Activated T-helper 2 cell treated with anti-CD3 and anti-CD28 coated beads, Interferon-gamma antibody, Interleukin-2, Interleukin-4, amounts not matched to agents 10 μg/mL and 5 μg/mL and 100 μg/mL, durations not matched to agents 14 hours and 24 hours and 36 hours (primary cell): ENCODE measurements at regions not wholly inside any gene's neighbourhood (a gene's known extent, or its start where the extent isn't known, plus 50 kb on each side); places are given as distances from the start of the nearest gene placed in this dataset.

Source experiments
- DNase-seq: peaks from one replicate; pipeline ENCODE4 v3.0.0; 2021; ENCODE audit warnings: low spot score
- H3K27ac Mint-ChIP-seq: one replicate; pipeline ENCODE4 v1.8.0; 2021; ENCODE audit warnings: mixed read lengths
- H3K27me3 Mint-ChIP-seq: one replicate; pipeline ENCODE4 v1.8.0; 2021; ENCODE audit warnings: low read depth, mixed read lengths
- H3K36me3 Mint-ChIP-seq: one replicate; pipeline ENCODE4 v1.8.0; 2021; ENCODE audit warnings: low read depth, mixed read lengths
- H3K4me1 Mint-ChIP-seq: one replicate; pipeline ENCODE4 v1.8.0; 2021; ENCODE audit warnings: low read depth, mixed read lengths
- H3K4me3 Mint-ChIP-seq: one replicate; pipeline ENCODE4 v1.8.0; 2021; ENCODE audit warnings: low read depth, mild to moderate bottlenecking, moderate library complexity, mixed read lengths
- H3K9me3 Mint-ChIP-seq: one replicate; pipeline ENCODE4 v1.8.0; 2021; ENCODE audit warnings: mixed read lengths
- intact Hi-C: fragments of 100-400 bp; cut with micrococcal nuclease; formaldehyde crosslinking; loops from one replicate; pipeline ENCODE4 v1.15.1; 2023

DNA sequence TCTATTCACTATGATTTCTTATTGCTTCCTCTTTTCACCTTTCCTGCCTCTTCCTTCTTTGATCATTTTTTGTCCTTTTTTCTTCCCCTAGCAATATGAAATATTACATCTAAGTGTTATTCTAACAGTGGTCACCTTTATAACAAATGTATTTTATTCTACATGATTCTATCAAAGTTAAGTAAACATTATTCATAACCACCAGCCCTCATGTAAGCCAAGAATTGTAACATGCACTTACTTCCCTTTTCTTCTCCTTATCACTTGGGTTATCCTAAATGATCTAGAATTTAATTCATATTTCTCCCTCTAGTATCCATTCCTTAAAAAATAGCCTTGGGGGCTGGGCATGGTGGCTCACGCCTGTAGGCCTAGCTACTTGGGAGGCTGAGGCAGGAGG, 88.3 kb upstream of the SLC22A23 start:
- intact Hi-C loops, result no loop called here
- Mint-ChIP-seq H3K36me3 (no peaks in the 10 kb centered on the region), H3K27me3 (peaks cover 12% of the 10 kb centered on the region), H3K4me1 (no peaks in the 10 kb centered on the region), H3K9me3 (no peaks in the 10 kb centered on the region), H3K4me3 (no peak overlapping the region), H3K27ac (no peak overlapping the region)
- no peak for DNase-seq

DNA sequence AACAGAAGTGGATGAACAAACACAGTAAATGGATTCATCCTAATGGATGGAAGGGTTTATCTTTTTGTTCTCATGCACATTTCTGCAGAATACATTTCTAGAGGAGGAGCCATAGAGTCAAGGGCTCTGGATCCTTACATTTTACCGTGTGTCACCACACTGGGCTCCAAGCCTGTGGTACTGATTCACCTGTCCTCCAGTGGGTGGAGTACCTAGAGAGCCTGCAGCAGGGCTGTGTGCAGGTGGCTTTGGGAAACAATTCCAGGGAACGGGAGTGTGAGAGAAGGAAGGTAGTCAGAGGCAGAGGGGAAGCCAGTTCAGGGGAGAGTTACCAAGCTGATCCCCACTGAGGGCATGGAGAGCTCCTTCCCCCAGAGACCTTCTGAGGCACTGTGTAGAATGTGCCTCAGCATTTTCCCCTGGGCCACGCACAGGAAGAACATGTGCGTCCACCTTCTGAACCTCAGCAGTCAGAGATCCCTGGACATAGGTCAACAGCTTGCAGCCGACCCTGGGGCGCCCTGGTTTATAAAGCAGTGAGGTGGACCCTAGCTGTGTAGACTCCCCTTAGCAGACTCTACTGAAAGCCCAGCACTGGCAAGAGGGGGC, 85.3 kb upstream of the SLC22A23 start:
- Mint-ChIP-seq H3K27me3 (peaks cover 12% of the 10 kb centered on the region), H3K9me3 (no peaks in the 10 kb centered on the region)

DNA sequence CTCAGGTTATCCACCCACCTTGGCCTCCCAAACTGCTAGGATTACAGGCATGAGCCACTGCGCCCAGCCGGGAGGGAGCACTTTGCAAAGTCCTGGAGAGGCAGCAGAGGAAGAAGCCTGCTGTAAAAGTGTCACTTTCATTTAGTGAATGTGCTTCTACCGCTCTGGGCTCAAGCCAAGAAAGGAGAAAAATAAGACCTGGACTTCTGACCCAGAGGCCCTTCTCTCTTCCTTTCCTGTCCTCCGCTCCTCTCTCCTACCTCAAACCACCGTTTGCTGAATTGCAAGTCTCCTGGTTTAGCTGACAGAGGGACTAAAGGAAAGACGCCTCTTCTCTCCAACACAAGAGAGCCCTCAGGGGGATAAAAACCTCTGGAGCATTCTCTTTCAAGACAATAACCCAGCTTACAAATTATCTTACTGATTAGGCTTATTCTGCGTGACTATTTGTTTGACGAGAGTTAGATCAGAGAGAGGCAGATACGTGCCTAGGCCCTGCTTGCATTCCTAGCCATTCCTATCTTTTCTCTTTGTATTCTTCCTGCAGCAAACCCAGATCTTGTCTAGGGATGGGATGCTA, 84.2 kb upstream of the SLC22A23 start:
- Mint-ChIP-seq H3K4me1 (no peaks in the 10 kb centered on the region), H3K27ac (no peak overlapping the region), H3K9me3 (no peaks in the 10 kb centered on the region), H3K27me3 (peaks cover 12% of the 10 kb centered on the region), H3K36me3 (no peaks in the 10 kb centered on the region), H3K4me3 (no peak overlapping the region)
- intact Hi-C loops, result no loop called here
- DNase-seq, result no peak

More for the DNA sequence above, 85.3 kb upstream of the SLC22A23 start:
- H3K4me3 Mint-ChIP-seq, result no peak overlapping the region
- no peaks in the 10 kb centered on the region for H3K4me1 Mint-ChIP-seq
- intact Hi-C loops, result no loop called here
- no peaks in the 10 kb centered on the region for H3K36me3 Mint-ChIP-seq
- DNase-seq, result no peak
- H3K27ac Mint-ChIP-seq, result no peak overlapping the region

DNA sequence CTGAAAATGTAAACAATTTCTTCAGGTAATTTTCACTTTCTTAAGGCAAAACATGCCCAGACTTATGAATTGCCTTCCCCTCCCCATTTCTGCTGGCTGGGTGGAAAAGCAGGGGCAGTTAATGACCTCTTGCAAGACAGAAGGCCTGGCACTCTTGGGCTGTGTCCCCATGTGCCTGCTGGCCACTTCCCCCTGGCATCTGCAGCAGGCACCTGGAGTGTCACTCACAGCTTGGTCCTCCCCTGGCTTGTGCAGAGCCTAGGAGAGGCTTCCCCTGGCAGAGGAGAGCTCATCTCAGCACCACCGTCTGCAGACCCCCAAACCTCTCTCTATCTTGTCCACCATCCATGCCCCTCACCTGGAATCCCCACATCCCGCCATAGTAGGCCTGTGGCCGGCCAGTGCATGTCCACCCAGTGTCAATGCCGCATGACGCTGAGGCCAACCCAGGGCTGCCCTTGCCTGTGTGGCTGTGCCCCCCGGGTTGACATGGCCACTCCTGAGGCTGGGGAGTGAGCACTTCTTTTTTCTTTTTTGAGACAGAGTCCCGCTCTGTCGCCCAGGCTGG, 83.5 kb upstream of the SLC22A23 start:
- H3K27me3 Mint-ChIP-seq, result peaks cover 10% of the 10 kb centered on the region
- no peaks in the 10 kb centered on the region for H3K9me3 Mint-ChIP-seq
- no peaks in the 10 kb centered on the region for H3K36me3 Mint-ChIP-seq
- intact Hi-C loops, result no loop called here
- H3K4me3 Mint-ChIP-seq, result no peak overlapping the region
- no peak overlapping the region for H3K27ac Mint-ChIP-seq
- no peak for DNase-seq
- H3K4me1 Mint-ChIP-seq, result no peaks in the 10 kb centered on the region

DNA sequence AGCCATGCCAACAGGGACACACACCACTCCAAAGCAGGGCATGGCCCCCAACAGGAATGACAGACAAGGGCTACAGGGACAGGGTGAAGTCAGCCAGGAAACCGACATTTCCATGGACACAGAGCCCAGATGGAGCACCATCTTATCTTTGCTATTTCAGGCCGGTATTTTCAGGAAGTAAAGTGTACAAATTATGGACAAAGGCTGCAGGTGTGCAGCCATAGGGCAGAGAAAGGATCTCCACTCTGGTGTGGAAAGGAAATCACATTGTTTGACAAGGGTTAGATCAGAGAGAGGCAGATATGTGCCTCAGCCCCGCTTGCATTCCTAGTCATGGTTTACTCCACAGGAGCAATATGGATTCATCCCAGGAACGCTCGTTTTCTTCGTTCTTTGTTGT, 81.7 kb upstream of the SLC22A23 start:
- Mint-ChIP-seq H3K36me3 (no peaks in the 10 kb centered on the region), H3K9me3 (no peaks in the 10 kb centered on the region), H3K27me3 (peaks cover 5% of the 10 kb centered on the region), H3K27ac (no peak overlapping the region), H3K4me1 (no peaks in the 10 kb centered on the region), H3K4me3 (no peak overlapping the region)
- DNase-seq, result no peak
- intact Hi-C loops, result no loop called here

DNA sequence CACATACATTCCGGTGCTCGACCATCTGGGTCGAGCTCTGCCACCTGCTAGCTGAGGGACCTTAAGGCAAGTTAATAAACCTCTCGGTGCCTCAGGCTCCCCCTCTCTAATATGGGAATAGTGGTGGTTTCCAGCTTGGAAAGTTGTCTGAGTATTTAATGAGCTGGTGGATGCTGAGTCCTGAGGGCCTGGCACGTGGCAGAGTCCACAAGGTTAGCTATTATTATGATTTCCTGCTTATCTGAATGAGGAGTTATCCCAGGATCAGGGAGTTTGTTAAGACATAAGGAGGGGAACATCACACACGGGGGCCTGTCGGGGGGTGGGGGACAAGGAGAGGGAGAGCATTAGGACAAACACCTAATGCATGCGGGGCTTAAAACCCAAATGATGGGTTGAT, 80.1 kb upstream of the SLC22A23 start:
- H3K27ac Mint-ChIP-seq, result no peak overlapping the region
- H3K27me3 Mint-ChIP-seq, result peaks cover 9% of the 10 kb centered on the region

DNA sequence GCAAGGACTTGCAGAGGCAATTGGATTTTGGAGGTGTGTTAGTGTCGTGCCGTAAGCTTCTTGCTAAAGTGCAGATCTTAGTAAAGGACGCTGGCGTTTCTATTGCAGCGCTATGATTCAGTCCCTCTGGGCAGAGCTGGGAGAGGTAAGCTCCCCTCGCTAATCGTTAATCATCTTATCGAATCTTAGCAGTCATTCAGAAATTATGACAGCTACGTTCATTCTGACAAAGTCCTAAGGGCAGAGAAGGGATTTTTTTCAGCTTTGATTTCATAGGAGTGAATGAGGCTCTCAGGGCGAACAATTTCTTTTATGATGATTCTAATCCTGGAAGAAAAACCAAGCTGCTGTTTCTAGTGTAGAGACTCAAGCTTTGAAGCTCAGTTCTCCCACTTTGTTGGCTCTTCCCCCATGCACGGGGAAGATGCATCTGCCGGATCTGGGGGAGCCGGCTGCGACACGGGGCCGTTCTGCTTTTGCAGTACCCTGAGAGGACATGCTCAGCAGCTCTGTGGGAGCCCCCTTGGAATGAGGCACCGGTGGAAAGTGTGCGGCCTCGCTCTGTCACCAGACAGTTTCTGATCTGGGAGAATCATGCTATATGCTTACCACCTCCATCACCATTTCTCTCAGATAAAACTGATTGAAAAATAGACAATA, 79.1 kb upstream of the SLC22A23 start:
- intact Hi-C loops, result no loop called here
- no peaks in the 10 kb centered on the region for H3K36me3 Mint-ChIP-seq
- no peaks in the 10 kb centered on the region for H3K4me1 Mint-ChIP-seq
- no peaks in the 10 kb centered on the region for H3K9me3 Mint-ChIP-seq
- no peak for DNase-seq
- peaks cover 9% of the 10 kb centered on the region for H3K27me3 Mint-ChIP-seq
- no peak overlapping the region for H3K27ac Mint-ChIP-seq
- H3K4me3 Mint-ChIP-seq, result no peak overlapping the region

More for the DNA sequence above, 80.1 kb upstream of the SLC22A23 start:
- intact Hi-C loops, result no loop called here
- no peaks in the 10 kb centered on the region for H3K36me3 Mint-ChIP-seq
- H3K9me3 Mint-ChIP-seq, result no peaks in the 10 kb centered on the region
- no peaks in the 10 kb centered on the region for H3K4me1 Mint-ChIP-seq
- H3K4me3 Mint-ChIP-seq, result no peak overlapping the region
- no peak for DNase-seq

DNA sequence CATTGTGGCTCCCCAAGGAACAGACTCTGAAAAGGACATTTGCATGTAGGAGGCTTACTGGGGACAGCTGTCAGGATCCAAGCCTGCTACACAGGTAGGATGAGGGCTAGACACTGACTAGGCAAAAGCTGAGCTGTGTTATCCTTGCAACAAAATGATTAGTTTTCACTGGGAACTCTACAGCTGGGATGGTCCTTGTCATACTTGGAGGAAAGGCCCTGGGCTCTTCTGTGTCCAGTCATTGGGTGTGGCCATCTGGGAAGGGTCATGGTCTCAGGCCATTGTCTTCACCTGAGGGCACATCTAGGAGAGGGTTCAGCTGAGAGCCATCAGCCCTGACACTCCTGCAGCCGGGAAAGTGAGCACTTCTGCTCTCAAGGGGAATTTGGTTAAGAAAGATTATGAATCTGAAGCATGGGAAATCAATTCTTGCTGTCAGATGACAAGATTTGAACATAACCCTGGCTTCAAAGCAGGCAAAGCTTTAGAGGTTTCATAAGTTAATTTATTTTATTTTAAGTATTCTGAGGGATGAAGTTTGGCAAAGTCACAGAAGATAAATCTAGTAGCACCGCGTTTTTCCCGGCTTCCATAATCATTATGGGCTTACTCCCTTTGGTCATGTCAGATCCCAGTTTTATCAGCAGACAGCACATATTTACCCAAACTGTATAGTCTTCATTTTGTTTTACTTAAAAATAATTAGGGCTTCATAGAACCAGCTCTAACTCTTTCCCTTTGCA, 78.4 kb upstream of the SLC22A23 start:
- no peaks in the 10 kb centered on the region for H3K36me3 Mint-ChIP-seq
- no peak overlapping the region for H3K27ac Mint-ChIP-seq
- no peak overlapping the region for H3K4me3 Mint-ChIP-seq
- intact Hi-C loops, result no loop called here
- H3K9me3 Mint-ChIP-seq, result no peaks in the 10 kb centered on the region
- peaks cover 9% of the 10 kb centered on the region for H3K27me3 Mint-ChIP-seq
- DNase-seq, result no peak
- H3K4me1 Mint-ChIP-seq, result no peaks in the 10 kb centered on the region

DNA sequence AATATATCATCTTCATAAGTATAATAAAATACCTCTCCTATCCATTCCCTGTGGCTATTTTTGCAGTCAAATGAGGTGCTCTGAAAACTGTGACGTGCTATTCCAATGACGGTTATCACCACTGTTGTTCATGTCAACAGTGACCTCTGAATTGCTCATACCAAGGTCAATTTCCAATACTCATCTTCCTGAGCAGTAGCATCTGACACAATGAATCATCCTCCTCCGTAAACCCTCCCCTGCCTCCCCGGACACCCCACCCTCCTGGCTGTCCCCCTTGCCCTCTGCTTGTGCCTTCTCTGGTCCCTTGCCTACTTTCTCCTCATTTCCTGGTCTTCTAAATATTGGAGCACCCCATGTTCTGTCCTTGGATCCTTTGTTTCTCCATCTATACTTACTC, 77.7 kb upstream of the SLC22A23 start:
- no peak for DNase-seq
- Mint-ChIP-seq H3K4me3 (no peak overlapping the region), H3K36me3 (no peaks in the 10 kb centered on the region), H3K4me1 (no peaks in the 10 kb centered on the region), H3K27me3 (peaks cover 9% of the 10 kb centered on the region), H3K9me3 (no peaks in the 10 kb centered on the region), H3K27ac (no peak overlapping the region)
- intact Hi-C loops, result no loop called here

DNA sequence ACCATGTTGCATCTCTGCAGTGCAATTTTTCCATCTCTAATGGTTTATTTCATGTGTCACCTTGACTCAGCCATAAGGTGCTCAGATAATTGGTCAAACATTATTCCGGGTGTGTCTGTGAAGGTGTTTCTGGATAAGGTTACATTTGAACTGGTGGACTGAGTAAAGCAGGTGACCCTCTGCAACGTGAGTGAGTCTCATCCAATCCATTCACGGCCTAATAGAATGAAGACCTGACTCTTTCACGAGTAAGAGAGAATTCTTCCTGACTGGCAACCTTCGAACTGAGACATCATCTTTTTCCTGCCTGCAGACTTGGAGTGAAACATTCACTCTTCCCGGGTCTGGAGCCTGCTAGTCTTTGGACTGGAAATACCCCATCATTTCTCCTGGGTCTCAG, 77.1 kb upstream of the SLC22A23 start:
- no peaks in the 10 kb centered on the region for H3K4me1 Mint-ChIP-seq
- DNase-seq, result no peak
- H3K27ac Mint-ChIP-seq, result no peak overlapping the region
- peaks cover 9% of the 10 kb centered on the region for H3K27me3 Mint-ChIP-seq
- no peaks in the 10 kb centered on the region for H3K36me3 Mint-ChIP-seq
- H3K9me3 Mint-ChIP-seq, result no peaks in the 10 kb centered on the region
- H3K4me3 Mint-ChIP-seq, result no peak overlapping the region
- intact Hi-C loops, result no loop called here

DNA sequence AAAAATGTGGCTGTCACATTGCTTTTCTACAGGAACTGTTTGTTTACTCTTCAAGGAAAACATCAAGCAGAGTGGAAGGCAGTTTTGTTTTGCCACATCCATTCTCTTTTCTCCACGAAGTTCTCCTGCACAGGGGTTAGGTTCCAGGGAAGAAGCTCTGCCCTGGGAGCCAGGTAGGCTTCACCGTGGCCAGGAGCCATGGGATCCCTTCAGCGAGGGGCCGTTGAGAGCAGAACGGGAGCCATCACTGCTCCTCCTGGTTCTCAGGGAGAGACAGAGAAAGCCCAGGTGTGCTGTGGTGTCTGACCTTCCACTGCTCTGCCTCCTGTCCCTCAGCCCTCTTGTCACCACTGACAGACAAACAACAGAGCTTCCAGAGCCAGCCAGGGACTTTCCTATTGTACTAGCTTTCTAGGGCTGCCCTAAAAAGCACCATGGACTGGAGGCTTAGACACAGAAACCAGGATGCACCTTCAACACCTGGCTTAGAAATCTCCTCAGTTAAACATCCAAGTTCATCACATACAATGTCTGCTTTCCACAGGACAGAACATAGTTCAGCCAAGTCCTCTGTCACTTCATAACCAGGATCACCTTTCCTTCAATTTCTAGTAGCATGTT, 75.6 kb upstream of the SLC22A23 start:
- Mint-ChIP-seq H3K4me1 (no peaks in the 10 kb centered on the region), H3K36me3 (no peaks in the 10 kb centered on the region), H3K27ac (no peak overlapping the region), H3K27me3 (peaks cover 6% of the 10 kb centered on the region), H3K9me3 (no peaks in the 10 kb centered on the region), H3K4me3 (no peak overlapping the region)
- no peak for DNase-seq
- intact Hi-C loops, result no loop called here

DNA sequence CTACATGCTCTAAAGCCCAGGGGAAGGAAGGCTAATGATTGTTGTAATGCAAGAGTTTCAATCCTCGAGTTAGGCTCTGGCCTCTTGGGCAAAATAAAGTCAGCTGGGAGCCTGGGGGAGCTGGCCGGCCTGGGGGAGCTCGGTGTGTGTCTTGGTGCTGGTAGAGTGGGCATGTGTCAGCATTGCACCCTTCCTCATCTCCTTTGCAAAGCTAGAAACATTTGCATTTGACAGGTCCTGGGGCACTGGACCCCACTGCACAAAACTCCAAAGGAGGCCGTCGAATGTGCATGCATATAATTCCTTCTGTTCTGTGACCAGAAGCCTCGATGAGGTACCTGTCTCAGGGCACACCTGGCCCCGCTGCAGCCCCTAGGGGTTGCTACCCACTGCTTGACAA, 74.6 kb upstream of the SLC22A23 start:
- Mint-ChIP-seq H3K4me3 (no peak overlapping the region), H3K36me3 (no peaks in the 10 kb centered on the region), H3K9me3 (no peaks in the 10 kb centered on the region), H3K27ac (no peak overlapping the region), H3K27me3 (peaks cover 6% of the 10 kb centered on the region), H3K4me1 (no peaks in the 10 kb centered on the region)
- intact Hi-C loops, result no loop called here
- DNase-seq, result no peak
